ENCODE measurements at regions not wholly inside any gene's neighbourhood (a gene's known extent, or its start where the extent isn't known, plus 50 kb on each side); places are given as distances from the start of the nearest gene placed in this dataset.
"Not testable (repeated sequence)": the region's sequence is repeated elsewhere in the genome, so short reads cannot be mapped to it uniquely, and the experiment has no call there.

GRCh38 chr9:90464978-90465377 is 177.6 kb downstream of the DIRAS2 start:
- DNase-seq (ENCODE audit: low read depth), result no peak

- no peak for DNase-seq (ENCODE audit: low read depth)
Measured at GRCh38 chr9:90466441-90466840, 176.2 kb downstream of the DIRAS2 start.

- no peak for DNase-seq (ENCODE audit: low read depth)
Measured at GRCh38 chr9:90469435-90469834, 173.2 kb downstream of the DIRAS2 start.

- DNase-seq (ENCODE audit: low read depth), result no peak
Measured at GRCh38 chr9:90469865-90470387, 172.7 kb downstream of the DIRAS2 start.

- DNase-seq (ENCODE audit: low read depth), result no peak
Measured at GRCh38 chr9:90476058-90476457, 166.6 kb downstream of the DIRAS2 start.

- no peak for DNase-seq (ENCODE audit: low read depth)
Measured at GRCh38 chr9:90477535-90477934, 165.1 kb downstream of the DIRAS2 start.

- no peak for DNase-seq (ENCODE audit: low read depth)
Measured at GRCh38 chr9:90478821-90479220, 163.8 kb downstream of the DIRAS2 start.

GRCh38 chr9:90485028-90485427 is 157.6 kb downstream of the DIRAS2 start:
- no peak for DNase-seq (ENCODE audit: low read depth)

GRCh38 chr9:90489066-90489465 is 153.6 kb downstream of the DIRAS2 start:
- DNase-seq (ENCODE audit: low read depth), result no peak

GRCh38 chr9:90499761-90500160 is 142.9 kb downstream of the DIRAS2 start:
- DNase-seq (ENCODE audit: low read depth), result no peak

GRCh38 chr9:90502134-90502533 is 140.5 kb downstream of the DIRAS2 start:
- no peak for DNase-seq (ENCODE audit: low read depth)

GRCh38 chr9:90504486-90504885 is 138.1 kb downstream of the DIRAS2 start:
- no peak for DNase-seq (ENCODE audit: low read depth)

GRCh38 chr9:90505695-90506094 is 136.9 kb downstream of the DIRAS2 start:
- DNase-seq (ENCODE audit: low read depth), result no peak

- DNase-seq (ENCODE audit: low read depth), result not testable (repeated sequence)
Measured at GRCh38 chr9:90506402-90506801, 136.2 kb downstream of the DIRAS2 start.

- DNase-seq (ENCODE audit: low read depth), result no peak
Measured at GRCh38 chr9:90507621-90508020, 135.0 kb downstream of the DIRAS2 start.

GRCh38 chr9:90508940-90509339 is 133.7 kb downstream of the DIRAS2 start:
- peak; percentile 1 for DNase-seq (ENCODE audit: low read depth)

GRCh38 chr9:90511711-90512110 is 130.9 kb downstream of the DIRAS2 start:
- DNase-seq (ENCODE audit: low read depth), result no peak

GRCh38 chr9:90514877-90515276 is 127.7 kb downstream of the DIRAS2 start:
- DNase-seq (ENCODE audit: low read depth), result no peak

GRCh38 chr9:90515510-90515909 is 127.1 kb downstream of the DIRAS2 start:
- DNase-seq (ENCODE audit: low read depth), result no peak

- DNase-seq (ENCODE audit: low read depth), result no peak
Measured at GRCh38 chr9:90517103-90517502, 125.5 kb downstream of the DIRAS2 start.

- DNase-seq (ENCODE audit: low read depth), result no peak
Measured at GRCh38 chr9:90521811-90522570, 120.6 kb downstream of the DIRAS2 start.

- no peak for DNase-seq (ENCODE audit: low read depth)
Measured at GRCh38 chr9:90523958-90524357, 118.7 kb downstream of the DIRAS2 start.

- no peak for DNase-seq (ENCODE audit: low read depth)
Measured at GRCh38 chr9:90526386-90526785, 116.2 kb downstream of the DIRAS2 start.

- DNase-seq (ENCODE audit: low read depth), result not testable (repeated sequence)
Measured at GRCh38 chr9:90536094-90536493, 106.5 kb downstream of the DIRAS2 start.

Measured in EH (cell line).